IMR-90 (cell line): ENCODE measurements at regions not wholly inside any gene's neighbourhood (a gene's known extent, or its start where the extent isn't known, plus 50 kb on each side); places are given as distances from the start of the nearest gene placed in this dataset.

Experiments used
- ATAC-seq: fragments of 200-7000 bp; cut with Tn5 transposase; 2 replicates; pipeline ENCODE4 v1.9.1; 2020; ENCODE audit warnings: low read depth, mild to moderate bottlenecking, moderate library complexity
- BruUV-seq: library from RNA; stranded (reverse); fragments of 400-500 nt; replicated peaks from 2 replicates; lab custom pipeline; 2021; lab: Mats Ljungman, UMichigan
- CTCF ChIA-PET: fragments of 300-600 bp; formaldehyde crosslinking; extraction: SDS; loops from one replicate; lab custom pipeline; 2021; ENCODE audit warnings: antibody characterized with exemption; lab: Yijun Ruan, JAX
- POLR2A ChIA-PET: fragments of 300-600 bp; sonication (Branson Sonifier 250); formaldehyde crosslinking; loops from one replicate; lab custom pipeline; 2022; ENCODE audit warnings: antibody characterized with exemption; ENCODE audit not compliant: unreplicated experiment; lab: Charles Lee
- DNase-seq: peaks from one replicate; pipeline ENCODE4 v3.0.0; 2013
- H2AFZ ChIP-seq: replicated peaks from 2 replicates; pipeline ENCODE3; 2013; ENCODE audit warnings: low read length, mild to moderate bottlenecking; ENCODE audit not compliant: poor library complexity
- H2AK5ac ChIP-seq: 2 replicates; pipeline ENCODE4 v1.6.1; 2013; ENCODE audit warnings: low read depth, low read length, inconsistent platforms
- H2AK9ac ChIP-seq: replicated peaks from 2 replicates; pipeline ENCODE3; 2013; ENCODE audit warnings: mild to moderate bottlenecking, low read depth, low read length, moderate library complexity; ENCODE audit not compliant: poor library complexity
- H2BK120ac ChIP-seq: 2 replicates; pipeline ENCODE4 v1.6.1; 2013; ENCODE audit warnings: low read depth, low read length, inconsistent platforms
- H2BK15ac ChIP-seq: 3 replicates; pipeline ENCODE4 v1.6.1; 2013; ENCODE audit warnings: low read depth, low read length, inconsistent platforms
- H2BK20ac ChIP-seq: 2 replicates; pipeline ENCODE4 v1.6.1; 2013; ENCODE audit warnings: low read depth, mild to moderate bottlenecking, inconsistent platforms, low read length, moderate library complexity
- H2BK5ac ChIP-seq: 2 replicates; pipeline ENCODE4 v1.6.1; 2013; ENCODE audit warnings: mild to moderate bottlenecking, low read depth, low read length, inconsistent platforms; ENCODE audit not compliant: poor library complexity, severe bottlenecking
- H3K14ac ChIP-seq: replicated peaks from 2 replicates; pipeline ENCODE4 v1.6.1; 2013; ENCODE audit warnings: low read depth, low read length, inconsistent platforms
- H3K18ac ChIP-seq: 2 replicates; pipeline ENCODE4 v1.6.1; 2013; ENCODE audit warnings: low read depth, low read length, control low read depth
- H3K23ac ChIP-seq: 2 replicates; pipeline ENCODE4 v1.6.1; 2013; ENCODE audit warnings: low read depth, low read length, inconsistent platforms
- H3K27ac ChIP-seq: 2 replicates; pipeline ENCODE4 v1.5.1; 2013; ENCODE audit warnings: mild to moderate bottlenecking, control low read depth, low read length; ENCODE audit not compliant: insufficient read depth
- H3K27me3 ChIP-seq: 2 replicates; pipeline ENCODE4 v1.6.1; 2013; ENCODE audit warnings: low read length; ENCODE audit not compliant: control insufficient read depth, insufficient read depth
- H3K36me3 ChIP-seq: 2 replicates; pipeline ENCODE4 v1.6.1; 2013; ENCODE audit warnings: low read length, mixed read lengths; ENCODE audit not compliant: control insufficient read depth, insufficient read depth
- H3K4ac ChIP-seq: 2 replicates; pipeline ENCODE4 v1.6.1; 2013; ENCODE audit warnings: low read depth, low read length, inconsistent platforms
- H3K4me1 ChIP-seq: 2 replicates; pipeline ENCODE4 v1.6.1; 2013; ENCODE audit warnings: low read length, mixed read lengths; ENCODE audit not compliant: control insufficient read depth, insufficient read depth
- H3K4me2 ChIP-seq: 2 replicates; pipeline ENCODE4 v1.6.1; 2013; ENCODE audit warnings: low read depth, mild to moderate bottlenecking, control low read depth, low read length, moderate library complexity
- H3K4me3 ChIP-seq: 2 replicates; pipeline ENCODE4 v1.5.1; 2013; ENCODE audit warnings: low read depth, mild to moderate bottlenecking, control low read depth, low read length, moderate library complexity; ENCODE audit not compliant: insufficient read depth
- H3K56ac ChIP-seq: 2 replicates; pipeline ENCODE4 v1.6.1; 2013; ENCODE audit warnings: low read length, inconsistent platforms; ENCODE audit not compliant: insufficient read depth; ENCODE audit errors: extremely low read depth
- H3K79me1 ChIP-seq, 2 experiments: 2 replicates each; pipeline ENCODE4 v1.6.1; 2013; ENCODE audit warnings: low read length in 2 of 2, inconsistent platforms in 1 of 2, low read depth in 1 of 2
- H3K9ac ChIP-seq: 2 replicates; pipeline ENCODE4 v1.6.1; 2013; ENCODE audit warnings: low read depth, low read length, control low read depth
- H3K9me1 ChIP-seq: 2 replicates; pipeline ENCODE4 v1.6.1; 2013; ENCODE audit warnings: low read length, inconsistent platforms; ENCODE audit not compliant: insufficient read depth
- H3K9me3 ChIP-seq: 2 replicates; pipeline ENCODE4 v1.6.1; 2013; ENCODE audit warnings: low read length; ENCODE audit not compliant: control insufficient read depth, insufficient read depth
- H4K20me1 ChIP-seq: 2 replicates; pipeline ENCODE4 v1.6.1; 2013; ENCODE audit warnings: low read length, inconsistent platforms; ENCODE audit not compliant: insufficient read depth
- H4K5ac ChIP-seq: 2 replicates; pipeline ENCODE4 v1.6.1; 2013; ENCODE audit warnings: mild to moderate bottlenecking, low read depth, low read length, control low read depth
- H4K8ac ChIP-seq, 2 experiments: 2 replicates each; pipeline ENCODE4 v1.6.1; 2013; ENCODE audit warnings: low read depth in 2 of 2, low read length in 2 of 2, control low read depth in 1 of 2, inconsistent platforms in 1 of 2
- H4K91ac ChIP-seq: 2 replicates; pipeline ENCODE4 v1.6.1; 2013; ENCODE audit warnings: low read depth, low read length, inconsistent platforms; ENCODE audit not compliant: insufficient read depth
- CEBPB ChIP-seq: IDR thresholded peaks from 2 replicates; pipeline ENCODE4 v1.6.1; 2012; ENCODE audit warnings: low read depth, low read length, improper control_type of control experiment
- CHD1 ChIP-seq: IDR thresholded peaks from 2 replicates; pipeline ENCODE4 v1.6.1; 2012; ENCODE audit warnings: low read depth, low read length, improper control_type of control experiment
- CTCF ChIP-seq: conservative IDR thresholded peaks from 2 replicates; pipeline ENCODE4 v1.5.1; 2012; ENCODE audit warnings: mild to moderate bottlenecking, low read depth, low read length, improper control_type of control experiment
- ELK1 ChIP-seq: fragments of 150-350 bp; IDR thresholded peaks from 2 replicates; pipeline ENCODE4 v1.6.1; 2016; ENCODE audit warnings: low read depth, mild to moderate bottlenecking, low read length, moderate library complexity, borderline replicate concordance
- FOS ChIP-seq: fragments of 150-350 bp; IDR thresholded peaks from 2 replicates; pipeline ENCODE4 v1.6.1; 2016; ENCODE audit warnings: low read depth, low read length
- MAZ ChIP-seq: IDR thresholded peaks from 2 replicates; pipeline ENCODE4 v1.6.1; 2012; ENCODE audit warnings: low read depth, mild to moderate bottlenecking, low read length, improper control_type of control experiment, moderate library complexity, borderline replicate concordance
- MXI1 ChIP-seq: IDR thresholded peaks from 2 replicates; pipeline ENCODE4 v1.6.1; 2012; ENCODE audit warnings: low read depth, mild to moderate bottlenecking, low read length, moderate library complexity, borderline replicate concordance
- POLR2A ChIP-seq: IDR thresholded peaks from 2 replicates; pipeline ENCODE4 v1.6.1; 2012; ENCODE audit warnings: mild to moderate bottlenecking, low read depth, low read length
- RAD21 ChIP-seq: IDR thresholded peaks from 2 replicates; pipeline ENCODE4 v1.6.1; 2012; ENCODE audit warnings: low read length, improper control_type of control experiment
- RCOR1 ChIP-seq: IDR thresholded peaks from 2 replicates; pipeline ENCODE4 v1.6.1; 2012; ENCODE audit warnings: mild to moderate bottlenecking, low read length, improper control_type of control experiment; ENCODE audit not compliant: insufficient replicate concordance
- SMC3 ChIP-seq: fragments of 150-350 bp; IDR thresholded peaks from 2 replicates; pipeline ENCODE4 v1.6.1; 2016; ENCODE audit warnings: low read depth, mild to moderate bottlenecking, antibody characterized with exemption, low read length, moderate library complexity
- USF2 ChIP-seq: fragments of 150-350 bp; IDR thresholded peaks from 2 replicates; pipeline ENCODE4 v1.6.1; 2017; ENCODE audit warnings: mild to moderate bottlenecking, antibody characterized with exemption, low read length, low read depth
- WGBS, 2 experiments: methylation state at CpG; one replicate each; pipeline versions ENCODE4 v1.1.5 to v1.1.7; 2013; ENCODE audit warnings: missing lambda C conversion rate in 2 of 2; ENCODE audit not compliant: insufficient read length in 1 of 2; ENCODE audit errors: extremely low coverage in 2 of 2; 5-methylcytosine and 5-hydroxymethylcytosine counted together
- dilution Hi-C: fragments of 300-500 bp; cut with HindIII; formaldehyde crosslinking; loops from one replicate; pipeline ENCODE4 v1.14.3; 2018; ENCODE audit warnings: low sequenced_read_pairs; ENCODE audit not compliant: unreplicated experiment
- in situ Hi-C: fragments of 300-500 bp; cut with MboI; formaldehyde crosslinking; loops from 3 replicates; pipeline ENCODE4 v1.14.3; 2019; ENCODE audit warnings: low sequenced_read_pairs, inconsistent platforms, mixed read lengths
- intact Hi-C: fragments of 100-400 bp; cut with micrococcal nuclease; formaldehyde crosslinking; loops from 2 replicates; pipeline ENCODE4 v1.10.0; 2022

- no peak overlapping the region for H2BK15ac ChIP-seq
- POLR2A ChIA-PET, result no interaction called here
- no peaks in the 10 kb centered on the region for H3K4me1 ChIP-seq
- dilution Hi-C loops (no loop called here), intact Hi-C loops (no loop called here), in situ Hi-C loops (no loop called here)
- H3K23ac ChIP-seq, result no peak overlapping the region
- H2AK5ac ChIP-seq, result no peak overlapping the region
- ATAC-seq (no peak), DNase-seq (no peak)
- no peaks in the 10 kb centered on the region for H3K36me3 ChIP-seq
- no peak overlapping the region for H3K4me2 ChIP-seq
- no peaks in the 10 kb centered on the region for H3K79me1 ChIP-seq
- H4K91ac ChIP-seq, result no peak overlapping the region
- no peak overlapping the region for H4K8ac ChIP-seq
- H3K4me3 ChIP-seq, result no peak overlapping the region
- H2BK120ac ChIP-seq, result no peak overlapping the region
- H3K4ac ChIP-seq, result no peak overlapping the region
- no peak overlapping the region for H3K9ac ChIP-seq
- H3K27ac ChIP-seq, result no peak overlapping the region
- no peak overlapping the region for H3K56ac ChIP-seq
- CTCF ChIA-PET, result no interaction called here
- H2AK9ac ChIP-seq, result no peak overlapping the region
- H2AFZ ChIP-seq, result no peak overlapping the region
- H4K5ac ChIP-seq, result no peak overlapping the region
- no peaks in the 10 kb centered on the region for H4K20me1 ChIP-seq
- H3K9me1 ChIP-seq, result no peaks in the 10 kb centered on the region
- no TSS peak for BruUV-seq
- H3K14ac ChIP-seq, result no peak overlapping the region
- no peak overlapping the region for H2BK20ac ChIP-seq
- H2BK5ac ChIP-seq, result no peak overlapping the region
- TF ChIP-seq MAZ (no peak), POLR2A (no peak), CEBPB (no peak), USF2 (no peak), MXI1 (no peak), FOS (no peak), RAD21 (no peak), CTCF (no peak), CHD1 (no peak), RCOR1 (no peak), SMC3 (no peak), ELK1 (no peak)
- no peaks in the 10 kb centered on the region; the same call in 1 of the 2 replicates for H3K27me3 ChIP-seq
- no peaks in the 10 kb centered on the region for H3K9me3 ChIP-seq
- WGBS, 2 experiments, result no CpG with 5 or more reads among the region's 2 CpGs
- no peak overlapping the region for H3K18ac ChIP-seq
Observed at GRCh38 chr15:37370941-37371340, 270.6 kb upstream of the MEIS2 start.
